Heart left ventricle (tissue), 16 donors: ENCODE measurements at regions not wholly inside any gene's neighbourhood (a gene's known extent, or its start where the extent isn't known, plus 50 kb on each side); places are given as distances from the start of the nearest gene placed in this dataset.

Experiments used
- ATAC-seq, 4 donors: fragments of 200-7000 bp; cut with Tn5 transposase; one replicate each; pipeline ENCODE4 v1.9.1; 2020 to 2022; ENCODE audit warnings: moderate library complexity in 4 of 4, mild to moderate bottlenecking in 3 of 4, moderate number of reproducible peaks in 1 of 4
- DNase-seq, 5 donors: peaks; one replicate each; pipeline ENCODE4 v3.0.0-alpha.2; 2020
- H3K27ac ChIP-seq, 12 donors: fragments of 200-600 bp; sonication (generic) in 4 of 12; one replicate each; pipeline versions ENCODE4 v1.5.0 to v1.8.0; 2016 to 2022; ENCODE audit warnings: mild to moderate bottlenecking in 2 of 12
- H3K27me3 ChIP-seq, 9 donors: fragments of 200-600 bp; sonication (generic) in 2 of 9; one replicate each; pipeline versions ENCODE4 v1.5.1 to v1.8.0; 2016 to 2022; ENCODE audit warnings: mild to moderate bottlenecking in 3 of 9
- H3K36me3 ChIP-seq, 9 donors: fragments of 200-600 bp; sonication (generic) in 2 of 9; one replicate each; pipeline versions ENCODE4 v1.5.0 to v1.8.0; 2018 to 2022; ENCODE audit warnings: mild to moderate bottlenecking in 2 of 9
- H3K4me1 ChIP-seq, 12 donors: fragments of 200-600 bp; sonication (generic) in 4 of 12; one replicate each; pipeline versions ENCODE4 v1.5.0 to v1.8.0; 2016 to 2022; ENCODE audit warnings: mild to moderate bottlenecking in 3 of 12
- H3K4me3 ChIP-seq, 12 donors: fragments of 200-600 bp; sonication (generic) in 4 of 12; one replicate each; pipeline versions ENCODE4 v1.5.0 to v1.8.0; 2017 to 2022; ENCODE audit warnings: mild to moderate bottlenecking in 9 of 12, moderate library complexity in 4 of 12
- H3K9me3 ChIP-seq, 12 donors: fragments of 200-600 bp; sonication (generic) in 4 of 12; one replicate each; pipeline versions ENCODE4 v1.5.0 to v1.8.0; 2016 to 2022; ENCODE audit warnings: mild to moderate bottlenecking in 1 of 12
- CTCF ChIP-seq, 12 donors: fragments of 200-600 bp; sonication (generic) in 4 of 12; IDR thresholded peaks; one replicate each; pipeline versions ENCODE4 v1.5.0 to v1.8.0; 2018 to 2022; ENCODE audit warnings: antibody characterized with exemption in 12 of 12, mild to moderate bottlenecking in 5 of 12
- POLR2A ChIP-seq, 2 donors: fragments of 450-650 bp; IDR thresholded peaks; one replicate each; pipeline ENCODE4 v1.6.1; 2017; ENCODE audit warnings: antibody characterized with exemption in 2 of 2, mild to moderate bottlenecking in 2 of 2, moderate library complexity in 2 of 2
- WGBS, 4 donors: extraction: QIAGEN DNeasy Blood & Tissue Kit in 2 of 4; methylation state at CpG; one replicate each; pipeline versions ENCODE4 v1.1.5 to v1.1.7; 2013 to 2018; 5-methylcytosine and 5-hydroxymethylcytosine counted together
- intact Hi-C, 10 donors: fragments of 100-400 bp; cut with DNase I; formaldehyde crosslinking; loops; one replicate each; pipeline versions ENCODE4 v1.11.1 to v1.14.2; 2022
- donor health status: ischemic (EF 13 %, LVEDD 7.1; RV severe dilation, severe dysfunction).
- donor health status: healthy with polysubstance abuse.
- donor health status: DM: no; HTN: yes; CAD: no.
- donor health status: DM: no; HTN: no; CAD: no.
- donor health status: ischemic (EF 25% LVEDD 6.9; RV normal size, moderate dysfunction).
- donor health status: ischemic (EF 25% LVEDD 5.7; RV mildly dilated, moderate dysfunction).
- donor health status: healthy.
- donor health status: DM: yes; HTN: yes; CAD: no.
- donor health status: ischemic (EF 35%, LVEDD 5.7; RV mildly dilated, moderate dysfunction).
- donor health status: nonischemic (EF 11% LVEDD 7.7; RV severe dilation, severe dysfunction).
- donor health status: DM: yes; HTN: yes; CAD: no.
- donor health status: PGD.
- donor health status: ischemic (EF 29% LVEDD 5.4; RV normal size, mild dysfunction).
- donor health status: nonischemic (EF 23%, LVEDD 6.1; RV moderate dilation, normal function).

- peaks cover 0 to 25% (median 0%) of the 10 kb centered on the region in 12 donors for H3K4me1 ChIP-seq
- no peak overlapping the region for H3K27ac ChIP-seq
- no peak for TF ChIP-seq CTCF (IDR thresholded peaks at IDR 0.05)
- TF ChIP-seq POLR2A (IDR thresholded peaks at IDR 0.05), result no peak
- no peaks in the 10 kb centered on the region for H3K27me3 ChIP-seq
- 90 to 91% (median 90%) methylated on average over 3 of the region's 3 CpGs for WGBS, 4 donors
- no peak overlapping the region for H3K4me3 ChIP-seq
- DNase-seq, result no peak
- H3K36me3 ChIP-seq, result peaks cover 0 to 18% (median 0%) of the 10 kb centered on the region in 9 donors
- H3K9me3 ChIP-seq, result no peaks in the 10 kb centered on the region
- intact Hi-C loops, result no loop called here
- no peak for ATAC-seq
These were observed 229.2 kb upstream of the WWC1 start for GRCh38 chr5:168062239-168062638.

- intact Hi-C loops, result no loop called here
- Histone ChIP-seq H3K27me3 (no peaks in the 10 kb centered on the region), H3K4me3 (no peak overlapping the region), H3K9me3 (no peaks in the 10 kb centered on the region), H3K4me1 (peaks cover 0 to 42% (median 4%) of the 10 kb centered on the region in 12 donors), H3K27ac (no peak overlapping the region), H3K36me3 (peaks cover 0 to 21% (median 0%) of the 10 kb centered on the region in 9 donors)
- 49 to 73% (median 69%) methylated on average over 5 of the region's 5 CpGs for WGBS, 4 donors
- no peak for DNase-seq
- peak in 3 of 4 donors; percentile 27 to 57 (median 55) for ATAC-seq
- no peak for TF ChIP-seq POLR2A (IDR thresholded peaks at IDR 0.05)
- TF ChIP-seq CTCF (IDR thresholded peaks at IDR 0.05), result no peak
These were observed 227.0 kb upstream of the WWC1 start for GRCh38 chr5:168064457-168064856.

- Histone ChIP-seq H3K9me3 (no peaks in the 10 kb centered on the region), H3K27me3 (no peaks in the 10 kb centered on the region), H3K4me3 (no peak overlapping the region), H3K27ac (no peak overlapping the region), H3K4me1 (peaks cover 0 to 46% (median 4%) of the 10 kb centered on the region in 12 donors), H3K36me3 (peaks cover 0 to 21% (median 0%) of the 10 kb centered on the region in 9 donors)
- no peak for TF ChIP-seq POLR2A (IDR thresholded peaks at IDR 0.05)
- no peak for TF ChIP-seq CTCF (IDR thresholded peaks at IDR 0.05)
- intact Hi-C loops, result no loop called here
- no peak for ATAC-seq
- no peak for DNase-seq
- 91 to 94% (median 93%) methylated on average over 8 of the region's 8 CpGs for WGBS, 4 donors
These were observed 226.4 kb upstream of the WWC1 start for GRCh38 chr5:168064933-168065622.

GRCh38 chr5:168066536-168067208 lies 224.8 kb upstream of the WWC1 start:
- Histone ChIP-seq H3K27me3 (no peaks in the 10 kb centered on the region), H3K4me3 (no peak overlapping the region), H3K4me1 (peaks cover 0 to 46% (median 4%) of the 10 kb centered on the region in 12 donors), H3K36me3 (peaks cover 0 to 21% (median 0%) of the 10 kb centered on the region in 9 donors), H3K27ac (no peak overlapping the region), H3K9me3 (no peaks in the 10 kb centered on the region)
- ATAC-seq (no peak), DNase-seq (no peak)
- TF ChIP-seq POLR2A (IDR thresholded peaks at IDR 0.05) (no peak), CTCF (IDR thresholded peaks at IDR 0.05) (no peak)
- WGBS, 4 donors, result 83 to 95% (median 91%) methylated on average over 5 of the region's 5 CpGs
- intact Hi-C loops, result no loop called here
